Muscle layer of colon (tissue), 2 donors: ENCODE measurements at regions not wholly inside any gene's neighbourhood (a gene's known extent, or its start where the extent isn't known, plus 50 kb on each side); places are given as distances from the start of the nearest gene placed in this dataset.

Experiments used
- H3K27ac ChIP-seq: one replicate; pipeline ENCODE4 v1.7.0; 2013; ENCODE audit warnings: low read depth, mild to moderate bottlenecking, low read length, moderate library complexity
- H3K27me3 ChIP-seq, 2 donors: one replicate each; pipeline ENCODE4 v1.7.0; 2013; ENCODE audit warnings: low read length in 2 of 2, mild to moderate bottlenecking in 2 of 2; ENCODE audit not compliant: insufficient read depth in 2 of 2, control insufficient read depth in 1 of 2
- H3K36me3 ChIP-seq: one replicate; pipeline ENCODE4 v1.7.0; 2013; ENCODE audit warnings: mild to moderate bottlenecking, low read length; ENCODE audit not compliant: insufficient read depth
- H3K4me1 ChIP-seq: one replicate; pipeline ENCODE4 v1.7.0; 2013; ENCODE audit warnings: mild to moderate bottlenecking, low read length; ENCODE audit not compliant: insufficient read depth
- H3K4me3 ChIP-seq, 2 donors: one replicate each; pipeline ENCODE4 v1.7.0; 2013; ENCODE audit warnings: low read length in 2 of 2, low read depth in 1 of 2, mild to moderate bottlenecking in 1 of 2, moderate library complexity in 1 of 2
- H3K9ac ChIP-seq: one replicate; pipeline ENCODE4 v1.7.0; 2013; ENCODE audit warnings: low read length
- H3K9me3 ChIP-seq: one replicate; pipeline ENCODE4 v1.7.0; 2013; ENCODE audit warnings: mild to moderate bottlenecking, low read length
- donor health status: abdominal sarcoma.
- donor health status: Adenocarcinoma of cecum.

DNA sequence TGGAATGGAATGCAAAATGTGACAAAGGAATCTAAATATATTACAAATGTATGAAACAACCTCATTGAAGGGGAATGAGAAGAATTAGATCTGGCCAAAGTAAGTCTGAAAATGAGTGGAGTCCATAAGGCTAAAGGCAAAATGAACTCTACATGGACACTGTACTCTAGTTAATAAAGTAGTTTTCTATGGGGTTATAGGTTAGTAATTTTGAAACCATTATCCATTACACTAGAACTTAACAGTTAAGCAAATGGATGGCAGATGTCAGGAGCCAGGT is 222.1 kb downstream of the NUAK1 start:
- H3K4me1 ChIP-seq = peaks cover 10% of the 10 kb centered on the region
- H3K27me3 ChIP-seq = no peaks in the 10 kb centered on the region
- no peak overlapping the region for H3K4me3 ChIP-seq
- no peak overlapping the region for H3K9ac ChIP-seq
- no peaks in the 10 kb centered on the region for H3K9me3 ChIP-seq
- H3K36me3 ChIP-seq = no peaks in the 10 kb centered on the region
- H3K27ac ChIP-seq = no peak overlapping the region

- Histone ChIP-seq H3K4me1 (peaks cover 10% of the 10 kb centered on the region), H3K9me3 (no peaks in the 10 kb centered on the region), H3K4me3 (no peak overlapping the region), H3K9ac (no peak overlapping the region), H3K27me3 (no peaks in the 10 kb centered on the region), H3K36me3 (no peaks in the 10 kb centered on the region), H3K27ac (no peak overlapping the region)
Measured at GRCh38 chr12:105920161-105920684, 218.5 kb downstream of the NUAK1 start.

DNA sequence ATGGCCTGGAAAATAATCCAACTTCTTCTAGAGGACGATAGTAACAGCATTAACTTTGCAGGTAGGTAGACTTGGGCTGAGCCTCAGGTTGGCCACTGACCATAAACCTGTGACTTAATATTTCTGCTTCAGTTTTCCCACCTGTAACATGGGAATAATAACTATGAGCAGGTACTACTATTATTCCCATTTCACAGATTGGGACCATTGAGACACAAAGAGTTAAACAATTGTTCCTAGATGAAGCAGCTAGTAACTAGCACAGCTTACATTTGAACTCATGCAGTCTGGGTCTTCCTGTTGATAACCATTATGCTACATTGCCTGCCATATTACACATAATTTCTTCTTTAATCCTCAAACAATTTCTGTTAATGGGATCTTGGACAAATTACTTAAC is 217.7 kb downstream of the NUAK1 start:
- no peak overlapping the region for H3K27ac ChIP-seq

DNA sequence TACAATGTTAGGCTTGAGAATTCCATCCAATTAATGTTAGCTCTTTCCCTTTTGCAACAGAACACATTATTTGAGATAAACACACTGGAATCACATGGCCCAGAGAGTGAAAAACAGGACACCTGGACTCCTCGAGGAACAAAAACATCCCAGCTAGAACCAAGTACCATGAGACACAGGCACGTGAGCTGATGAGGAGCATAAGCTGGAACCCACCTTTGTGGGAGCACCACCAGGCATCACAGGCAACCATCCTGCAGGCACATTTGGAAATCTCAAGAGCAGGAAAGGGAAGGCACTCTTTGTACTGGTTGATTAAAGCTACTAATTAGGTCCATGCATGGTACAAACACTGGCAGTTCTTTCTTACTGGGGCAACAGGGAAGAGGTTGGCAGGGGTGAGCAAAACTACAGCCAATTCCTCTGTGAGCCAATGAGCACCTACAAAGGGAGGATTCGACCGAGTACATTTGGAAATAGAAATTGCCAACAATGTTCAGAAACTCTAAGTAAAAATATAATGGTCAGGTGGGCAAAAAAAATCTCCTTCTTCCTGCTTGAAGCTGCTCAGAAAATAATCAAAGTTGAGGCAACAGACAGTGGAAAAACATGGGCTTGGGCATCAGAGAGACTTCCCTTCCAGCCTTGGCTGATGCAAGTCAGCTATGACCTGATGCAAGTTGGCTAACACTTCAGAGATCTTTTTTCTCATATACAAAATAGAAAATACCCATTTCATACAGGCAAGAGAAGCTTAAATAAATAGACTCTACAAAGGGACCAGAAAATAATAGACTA is 216.7 kb downstream of the NUAK1 start:
- no peak overlapping the region for H3K9ac ChIP-seq
- H3K27ac ChIP-seq = no peak overlapping the region
- H3K9me3 ChIP-seq = no peaks in the 10 kb centered on the region
- H3K4me3 ChIP-seq = no peak overlapping the region
- H3K36me3 ChIP-seq = no peaks in the 10 kb centered on the region
- peaks cover 10% of the 10 kb centered on the region for H3K4me1 ChIP-seq
- no peaks in the 10 kb centered on the region for H3K27me3 ChIP-seq

More for the DNA sequence above, 217.7 kb downstream of the NUAK1 start:
- Histone ChIP-seq H3K9ac (no peak overlapping the region), H3K27me3 (no peaks in the 10 kb centered on the region), H3K4me3 (no peak overlapping the region), H3K4me1 (peaks cover 10% of the 10 kb centered on the region), H3K36me3 (no peaks in the 10 kb centered on the region), H3K9me3 (no peaks in the 10 kb centered on the region)

GRCh38 chr12:105922670-105923102 is 216.1 kb downstream of the NUAK1 start:
- no peak overlapping the region for H3K27ac ChIP-seq

DNA sequence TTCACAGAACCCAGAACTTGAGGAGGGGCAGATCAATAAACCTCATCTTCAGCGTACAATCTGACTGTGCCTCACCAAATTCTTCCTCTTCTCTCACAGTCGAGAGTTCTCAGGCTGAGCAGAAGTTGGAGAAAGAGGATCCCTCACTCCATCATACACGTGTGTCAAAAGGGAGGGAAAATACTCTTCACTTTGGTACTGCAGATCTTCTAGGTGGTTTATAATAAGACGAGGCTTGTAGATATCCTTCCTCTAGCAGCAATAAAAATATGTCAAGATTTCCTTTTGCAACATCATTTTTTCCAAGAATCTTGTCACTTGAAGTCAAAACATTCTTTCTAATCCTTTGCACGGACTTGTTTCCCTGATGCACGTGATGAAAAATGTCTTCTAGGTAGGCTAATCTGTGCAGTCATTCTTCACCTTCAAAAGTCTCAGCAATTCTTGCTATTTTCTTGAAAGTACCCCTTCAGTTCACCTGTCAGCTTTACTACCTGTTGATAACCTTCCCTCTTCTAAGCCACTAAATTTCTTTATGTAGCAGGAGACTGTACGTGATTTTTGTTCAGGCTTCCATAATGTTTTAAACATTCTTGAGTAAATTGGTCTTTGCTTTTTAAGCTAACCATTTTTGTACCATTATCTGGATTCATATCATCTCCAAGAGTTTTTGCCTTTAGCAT is 214.1 kb downstream of the NUAK1 start:
- no peak overlapping the region for H3K4me3 ChIP-seq
- peaks cover 10% of the 10 kb centered on the region for H3K4me1 ChIP-seq
- H3K9ac ChIP-seq = no peak overlapping the region
- H3K9me3 ChIP-seq = no peaks in the 10 kb centered on the region
- H3K27me3 ChIP-seq = no peaks in the 10 kb centered on the region
- H3K36me3 ChIP-seq = no peaks in the 10 kb centered on the region
- H3K27ac ChIP-seq = no peak overlapping the region

More at GRCh38 chr12:105922670-105923102, 216.1 kb downstream of the NUAK1 start:
- Histone ChIP-seq H3K27me3 (no peaks in the 10 kb centered on the region), H3K36me3 (no peaks in the 10 kb centered on the region), H3K9me3 (no peaks in the 10 kb centered on the region), H3K4me1 (peaks cover 10% of the 10 kb centered on the region), H3K4me3 (no peak overlapping the region), H3K9ac (no peak overlapping the region)

DNA sequence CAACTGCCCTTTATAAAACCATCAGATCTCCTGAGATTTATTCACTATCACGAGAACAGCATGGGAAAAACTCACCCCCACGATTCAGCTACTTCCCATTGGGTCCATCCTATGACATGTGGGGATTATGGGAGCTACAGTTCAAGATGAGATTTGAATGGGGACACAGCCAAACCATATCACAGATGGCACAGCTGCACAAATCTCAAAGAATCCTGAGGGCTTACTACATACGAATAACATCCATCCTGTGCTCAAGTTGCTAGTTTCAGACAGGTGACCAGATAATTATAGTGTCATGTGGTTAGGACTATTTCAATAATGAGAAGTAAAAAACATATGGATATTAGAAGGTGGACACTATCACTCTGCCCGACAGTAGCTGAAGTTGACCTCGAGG is 211.2 kb downstream of the NUAK1 start:
- H3K27ac ChIP-seq = no peak overlapping the region
- H3K4me1 ChIP-seq = no peaks in the 10 kb centered on the region
- H3K4me3 ChIP-seq = no peak overlapping the region
- no peaks in the 10 kb centered on the region for H3K9me3 ChIP-seq
- H3K27me3 ChIP-seq = no peaks in the 10 kb centered on the region
- H3K9ac ChIP-seq = no peak overlapping the region
- H3K36me3 ChIP-seq = no peaks in the 10 kb centered on the region

GRCh38 chr12:105928436-105928835 is 210.3 kb downstream of the NUAK1 start:
- no peaks in the 10 kb centered on the region for H3K36me3 ChIP-seq
- no peak overlapping the region for H3K27ac ChIP-seq
- H3K9ac ChIP-seq = no peak overlapping the region
- H3K4me3 ChIP-seq = no peak overlapping the region
- H3K27me3 ChIP-seq = no peaks in the 10 kb centered on the region
- H3K9me3 ChIP-seq = no peaks in the 10 kb centered on the region
- H3K4me1 ChIP-seq = no peaks in the 10 kb centered on the region

DNA sequence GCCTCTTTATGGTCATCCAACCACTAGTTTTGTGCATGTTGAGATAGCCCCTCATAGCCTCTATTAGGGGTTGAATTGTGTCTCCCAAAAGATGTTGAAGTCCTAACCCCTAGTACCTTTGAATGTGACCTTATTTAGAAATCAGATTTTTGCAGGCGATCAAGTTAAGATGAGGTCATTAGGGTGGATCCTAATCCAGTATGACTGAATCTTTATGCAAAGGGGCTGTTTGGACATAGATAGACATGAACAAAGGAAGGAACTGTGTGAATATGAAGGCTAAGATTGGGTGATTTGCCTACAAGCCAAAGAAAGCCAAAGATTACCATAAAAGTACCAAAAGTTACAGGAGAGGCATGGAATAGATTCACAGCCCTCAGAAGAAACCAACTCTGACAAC is 209.6 kb downstream of the NUAK1 start:
- no peaks in the 10 kb centered on the region for H3K27me3 ChIP-seq
- no peak overlapping the region for H3K4me3 ChIP-seq
- no peaks in the 10 kb centered on the region for H3K36me3 ChIP-seq
- no peak overlapping the region for H3K9ac ChIP-seq
- peaks cover 6% of the 10 kb centered on the region for H3K4me1 ChIP-seq
- H3K27ac ChIP-seq = no peak overlapping the region
- no peaks in the 10 kb centered on the region for H3K9me3 ChIP-seq

DNA sequence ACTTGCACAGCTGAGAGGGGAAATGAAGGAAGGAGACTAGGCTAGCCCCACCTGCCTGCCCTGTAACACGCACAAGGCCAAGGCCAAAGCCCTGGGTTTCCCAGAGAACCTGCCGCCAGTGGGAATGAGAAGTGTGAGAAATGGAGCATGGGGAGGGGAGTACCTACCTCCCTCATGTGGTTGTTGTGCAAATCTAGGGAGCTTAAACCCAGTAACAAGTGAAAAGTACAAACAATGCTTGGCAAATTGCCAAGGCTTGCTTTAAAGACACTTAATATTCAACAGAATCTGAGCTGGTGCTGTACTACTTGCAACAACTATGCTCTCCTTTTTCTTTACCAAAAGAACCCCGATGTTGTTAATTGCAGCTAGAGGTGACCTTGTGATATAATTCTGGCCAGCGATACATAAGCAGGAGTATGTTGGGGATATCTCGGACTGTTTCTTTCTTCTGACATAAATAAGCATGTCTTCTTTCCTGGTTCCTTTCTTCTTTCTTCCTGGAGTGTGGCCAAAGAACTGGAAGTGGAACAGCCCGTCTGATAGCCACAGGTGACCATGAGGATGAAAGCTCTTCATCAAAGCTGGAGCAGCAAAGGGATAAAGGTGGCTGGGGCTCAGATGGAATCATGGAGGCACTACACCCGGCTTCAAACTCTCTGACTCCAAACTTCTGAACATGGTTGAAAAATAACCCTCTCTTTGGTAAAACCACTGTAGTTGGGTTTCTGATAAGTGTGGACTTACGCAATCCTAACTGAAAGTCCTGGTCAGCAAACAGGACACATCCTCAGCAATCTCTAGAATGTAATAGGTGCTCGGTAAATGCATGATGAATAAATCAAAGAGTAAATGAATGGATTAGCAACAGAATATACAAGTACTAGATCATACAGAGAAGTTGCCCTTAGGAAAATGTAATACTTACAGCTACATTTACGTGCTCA is 207.9 kb downstream of the NUAK1 start:
- H3K4me3 ChIP-seq = no peak overlapping the region
- H3K4me1 ChIP-seq = peaks cover 9% of the 10 kb centered on the region
- no peaks in the 10 kb centered on the region for H3K36me3 ChIP-seq
- no peak overlapping the region for H3K9ac ChIP-seq
- H3K27ac ChIP-seq = no peak overlapping the region
- no peaks in the 10 kb centered on the region for H3K27me3 ChIP-seq
- no peaks in the 10 kb centered on the region for H3K9me3 ChIP-seq
